Lung (tissue), 11 donors: ENCODE measurements at regions not wholly inside any gene's neighbourhood (a gene's known extent, or its start where the extent isn't known, plus 50 kb on each side); places are given as distances from the start of the nearest gene placed in this dataset.

Experiments
- ATAC-seq: fragments of 200-7000 bp; cut with Tn5 transposase; one replicate; pipeline ENCODE4 v1.9.1; 2020; ENCODE audit warnings: moderate number of reproducible peaks; ENCODE audit not compliant: insufficient read depth, low FRiP score
- DNase-seq, 3 donors: peaks; one replicate each; pipeline ENCODE4 v3.0.0-alpha.2; 2013 to 2017
- H3K27ac ChIP-seq, 2 donors: one replicate each; pipeline ENCODE4 v1.5.1; 2013; ENCODE audit warnings: mild to moderate bottlenecking in 2 of 2, moderate library complexity in 2 of 2, control low read depth in 1 of 2, inconsistent platforms in 1 of 2, low read depth in 1 of 2, low read length in 1 of 2
- H3K27me3 ChIP-seq, 3 donors: one replicate each; pipeline ENCODE4 v1.5.1; 2013; ENCODE audit warnings: low read length in 2 of 3; ENCODE audit not compliant: control insufficient read depth in 3 of 3, insufficient read depth in 3 of 3
- H3K36me3 ChIP-seq, 4 donors: one replicate each; pipeline ENCODE4 v1.5.1; 2013; ENCODE audit warnings: low read length in 4 of 4, mild to moderate bottlenecking in 1 of 4, moderate library complexity in 1 of 4; ENCODE audit not compliant: control insufficient read depth in 4 of 4, insufficient read depth in 4 of 4
- H3K4me1 ChIP-seq, 5 donors: one replicate each; pipeline ENCODE4 v1.5.1; 2013; ENCODE audit warnings: low read length in 5 of 5, mild to moderate bottlenecking in 2 of 5, moderate library complexity in 1 of 5; ENCODE audit not compliant: control insufficient read depth in 5 of 5, insufficient read depth in 5 of 5
- H3K4me3 ChIP-seq: one replicate; pipeline ENCODE4 v1.5.1; 2013; ENCODE audit warnings: mild to moderate bottlenecking, control low read depth, moderate library complexity
- H3K9ac ChIP-seq, 2 donors: one replicate each; pipeline ENCODE4 v1.5.1; 2013; ENCODE audit warnings: low read length in 2 of 2, control low read depth in 1 of 2; ENCODE audit not compliant: insufficient read depth in 1 of 2
- H3K9me3 ChIP-seq, 4 donors: one replicate each; pipeline ENCODE4 v1.5.1; 2013; ENCODE audit warnings: low read length in 3 of 4, mild to moderate bottlenecking in 1 of 4, moderate library complexity in 1 of 4; ENCODE audit not compliant: control insufficient read depth in 4 of 4, insufficient read depth in 3 of 4
- WGBS, 2 donors: extraction: QIAGEN DNeasy Blood & Tissue Kit; methylation state at CpG; one replicate each; pipeline ENCODE4 v1.1.7; 2013; 5-methylcytosine and 5-hydroxymethylcytosine counted together
- TF ChIP-seq, protein P1 (sequence below): IDR thresholded peaks from 2 replicates; pipeline ENCODE4 v1.5.1; 2012; ENCODE audit warnings: mild to moderate bottlenecking; ENCODE audit errors: control extremely low read depth, extremely low read depth
- donor health status: control.
- donor health status: control.
- donor health status: Bipolar disorder and iron deficiency.
- donor health status: healthy.
- donor health status: DM: yes; HTN: yes; CAD: no.

DNA sequence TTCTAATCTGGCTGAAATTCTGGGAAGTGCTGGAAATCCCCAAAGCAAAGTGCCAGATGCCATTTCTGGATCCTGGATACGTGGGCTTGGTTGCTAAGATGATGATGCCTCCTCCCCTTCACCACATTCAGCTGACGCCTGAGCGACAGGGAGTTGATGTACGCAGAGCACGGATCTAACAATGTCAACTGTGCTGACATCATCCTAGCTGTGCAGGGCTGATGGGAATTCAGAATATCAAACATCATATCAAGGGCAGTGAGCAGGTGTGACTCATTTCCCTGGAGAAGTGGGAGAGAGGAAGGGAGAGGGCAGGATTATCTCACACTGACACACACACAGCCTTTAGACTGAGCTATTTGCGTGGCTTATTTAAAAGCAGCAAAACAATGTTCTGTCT is 92.6 kb upstream of the ZBTB20 start:
- no peaks in the 10 kb centered on the region for H3K9me3 ChIP-seq
- 38 to 79% methylated on average over 6 of the region's 6 CpGs for WGBS, 2 donors
- DNase-seq (peak in 2 of 3 donors; percentile 17 to 25), ATAC-seq (peak; percentile 87)
- peaks cover 0 to 7% (median 0%) of the 10 kb centered on the region in 5 donors for H3K4me1 ChIP-seq
- H3K27me3 ChIP-seq, result no peaks in the 10 kb centered on the region
- no peak overlapping the region for H3K4me3 ChIP-seq
- no peak overlapping the region for H3K9ac ChIP-seq
- TF ChIP-seq, protein P1, sequence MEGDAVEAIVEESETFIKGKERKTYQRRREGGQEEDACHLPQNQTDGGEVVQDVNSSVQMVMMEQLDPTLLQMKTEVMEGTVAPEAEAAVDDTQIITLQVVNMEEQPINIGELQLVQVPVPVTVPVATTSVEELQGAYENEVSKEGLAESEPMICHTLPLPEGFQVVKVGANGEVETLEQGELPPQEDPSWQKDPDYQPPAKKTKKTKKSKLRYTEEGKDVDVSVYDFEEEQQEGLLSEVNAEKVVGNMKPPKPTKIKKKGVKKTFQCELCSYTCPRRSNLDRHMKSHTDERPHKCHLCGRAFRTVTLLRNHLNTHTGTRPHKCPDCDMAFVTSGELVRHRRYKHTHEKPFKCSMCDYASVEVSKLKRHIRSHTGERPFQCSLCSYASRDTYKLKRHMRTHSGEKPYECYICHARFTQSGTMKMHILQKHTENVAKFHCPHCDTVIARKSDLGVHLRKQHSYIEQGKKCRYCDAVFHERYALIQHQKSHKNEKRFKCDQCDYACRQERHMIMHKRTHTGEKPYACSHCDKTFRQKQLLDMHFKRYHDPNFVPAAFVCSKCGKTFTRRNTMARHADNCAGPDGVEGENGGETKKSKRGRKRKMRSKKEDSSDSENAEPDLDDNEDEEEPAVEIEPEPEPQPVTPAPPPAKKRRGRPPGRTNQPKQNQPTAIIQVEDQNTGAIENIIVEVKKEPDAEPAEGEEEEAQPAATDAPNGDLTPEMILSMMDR, result no peak
- H3K27ac ChIP-seq, result peak overlapping the region in 1 of 2 donors; percentile 29
- no peaks in the 10 kb centered on the region for H3K36me3 ChIP-seq

DNA sequence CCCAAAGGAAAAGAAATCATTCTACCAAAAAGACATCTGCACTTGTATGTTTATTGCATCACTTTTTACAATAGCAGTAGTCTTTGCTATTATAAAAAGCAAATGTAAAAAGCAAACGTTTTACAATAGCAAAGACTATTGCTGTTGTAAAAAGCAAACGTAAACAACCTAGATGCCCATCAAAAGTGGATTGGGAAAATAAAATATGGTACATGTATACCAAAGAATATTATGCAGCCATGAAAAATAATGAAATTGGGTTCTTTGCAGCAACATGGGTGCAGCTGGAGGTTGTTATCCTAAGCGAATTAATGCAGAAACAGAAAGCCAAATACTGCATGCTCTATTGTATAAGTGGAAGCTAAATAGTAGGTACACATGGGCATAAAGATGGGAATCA is 97.3 kb upstream of the ZBTB20 start:
- Histone ChIP-seq H3K9me3 (no peaks in the 10 kb centered on the region), H3K27ac (no peak overlapping the region), H3K27me3 (no peaks in the 10 kb centered on the region), H3K4me3 (no peak overlapping the region), H3K4me1 (peaks cover 0 to 8% (median 0%) of the 10 kb centered on the region in 5 donors), H3K9ac (no peak overlapping the region), H3K36me3 (no peaks in the 10 kb centered on the region)
- 88 to 89% methylated on average over 3 of the region's 3 CpGs for WGBS, 2 donors
- ATAC-seq (no peak), DNase-seq (no peak)
- TF ChIP-seq, protein P1, result no peak

DNA sequence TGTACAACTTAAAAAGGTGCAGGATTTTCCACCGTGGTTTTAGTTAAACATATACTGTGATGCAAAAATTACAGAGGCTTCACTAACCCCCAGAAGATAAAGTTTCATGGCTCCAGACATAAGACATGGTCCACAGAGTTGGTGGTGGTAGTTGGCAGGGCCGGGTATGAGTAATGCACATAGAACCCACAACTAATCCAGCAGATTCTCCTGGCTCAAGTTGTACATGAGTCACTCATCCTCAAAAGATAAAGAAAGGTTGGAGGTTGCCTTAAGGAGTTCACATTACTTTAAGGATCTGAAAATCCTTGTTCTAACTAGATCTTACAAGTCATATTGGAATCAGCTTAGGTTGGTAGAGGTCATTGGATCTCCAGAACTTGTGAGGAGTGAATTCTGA is 98.3 kb upstream of the ZBTB20 start:
- Histone ChIP-seq H3K9ac (no peak overlapping the region), H3K9me3 (no peaks in the 10 kb centered on the region), H3K4me3 (no peak overlapping the region), H3K36me3 (no peaks in the 10 kb centered on the region), H3K4me1 (peaks cover 0 to 8% (median 0%) of the 10 kb centered on the region in 5 donors), H3K27ac (no peak overlapping the region), H3K27me3 (no peaks in the 10 kb centered on the region)
- ATAC-seq, result peak; percentile 66
- 94 to 95% methylated on average over 2 of the region's 2 CpGs for WGBS, 2 donors
- no peak for DNase-seq
- TF ChIP-seq, protein P1, result no peak

DNA sequence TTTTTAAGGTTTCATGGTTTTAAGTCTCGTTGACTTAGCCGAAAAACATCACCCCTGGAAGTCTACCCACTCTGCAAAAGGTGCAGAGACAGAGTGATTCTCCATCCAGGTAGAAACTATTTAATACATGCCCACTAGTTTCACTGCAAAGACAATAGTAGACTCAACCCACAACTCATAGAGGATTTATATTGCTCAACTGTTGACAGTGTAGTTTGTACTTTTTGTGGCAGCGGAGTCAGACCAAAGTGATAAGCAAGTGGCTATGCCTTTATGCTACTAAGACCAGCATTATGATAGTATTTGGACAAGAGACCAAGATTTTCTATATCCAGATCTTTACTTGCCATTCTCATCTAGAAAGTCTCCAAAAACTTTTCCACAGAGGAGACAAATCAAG is 98.8 kb upstream of the ZBTB20 start:
- ATAC-seq, result no peak
- TF ChIP-seq, protein P1, result no peak
- peaks cover 0 to 8% (median 0%) of the 10 kb centered on the region in 5 donors for H3K4me1 ChIP-seq

More for the DNA sequence above, 98.8 kb upstream of the ZBTB20 start:
- no peak overlapping the region for H3K9ac ChIP-seq
- no peak overlapping the region for H3K27ac ChIP-seq
- no peaks in the 10 kb centered on the region for H3K9me3 ChIP-seq
- H3K27me3 ChIP-seq, result no peaks in the 10 kb centered on the region
- H3K36me3 ChIP-seq, result no peaks in the 10 kb centered on the region
- 92 to 97% methylated on average over 3 of the region's 3 CpGs for WGBS, 2 donors
- no peak for DNase-seq
- H3K4me3 ChIP-seq, result no peak overlapping the region
